ENCODE measurements at regions not wholly inside any gene's neighbourhood (a gene's known extent, or its start where the extent isn't known, plus 50 kb on each side); places are given as distances from the start of the nearest gene placed in this dataset.

GRCh38 chr6:132139611-132140010, 188.4 kb upstream of the CCN2 start:
- DNase-seq: no peak
- Histone ChIP-seq H3K27me3 (no peaks in the 10 kb centered on the region), H3K27ac (no peak overlapping the region), H3K36me3 (no peaks in the 10 kb centered on the region), H3K4me1 (no peaks in the 10 kb centered on the region), H3K4me3 (no peak overlapping the region), H3K9me3 (no peaks in the 10 kb centered on the region)
- intact Hi-C loops (cut with DNase I): no loop called here
- TF ChIP-seq POLR2A (IDR thresholded peaks at IDR 0.05) (no peak), CTCF (IDR thresholded peaks at IDR 0.05) (no peak)
- WGBS, 2 donors: 82 to 87% methylated on average over 2 of the region's 2 CpGs

GRCh38 chr6:132136981-132137380, 185.8 kb upstream of the CCN2 start:
- Histone ChIP-seq H3K4me3 (no peak overlapping the region), H3K9me3 (no peaks in the 10 kb centered on the region), H3K36me3 (no peaks in the 10 kb centered on the region), H3K4me1 (peaks cover 0 to 23% (median 12%) of the 10 kb centered on the region in 3 donors), H3K27ac (no peak overlapping the region), H3K27me3 (no peaks in the 10 kb centered on the region)
- 63 to 90% methylated on average over 3 of the region's 3 CpGs for WGBS, 2 donors
- intact Hi-C loops (cut with DNase I): no loop called here
- TF ChIP-seq CTCF (IDR thresholded peaks at IDR 0.05): no peak
- no peak for TF ChIP-seq POLR2A (IDR thresholded peaks at IDR 0.05)
- no peak for DNase-seq

GRCh38 chr6:132135409-132135808, 184.2 kb upstream of the CCN2 start:
- no peaks in the 10 kb centered on the region for H3K27me3 ChIP-seq
- no peaks in the 10 kb centered on the region for H3K36me3 ChIP-seq
- H3K9me3 ChIP-seq: no peaks in the 10 kb centered on the region
- WGBS, 2 donors: 85 to 89% methylated on average over 6 of the region's 6 CpGs
- TF ChIP-seq POLR2A (IDR thresholded peaks at IDR 0.05) (no peak), CTCF (IDR thresholded peaks at IDR 0.05) (no peak)
- no peak overlapping the region for H3K4me3 ChIP-seq
- DNase-seq: no peak
- H3K4me1 ChIP-seq: peaks cover 0 to 39% (median 24%) of the 10 kb centered on the region in 3 donors
- intact Hi-C loops (cut with DNase I): no loop called here
- H3K27ac ChIP-seq: no peak overlapping the region

- WGBS, 2 donors: 49 to 60% methylated on average over 5 of the region's 5 CpGs
- Histone ChIP-seq H3K36me3 (no peaks in the 10 kb centered on the region), H3K9me3 (no peaks in the 10 kb centered on the region), H3K27me3 (no peaks in the 10 kb centered on the region), H3K4me3 (no peak overlapping the region), H3K27ac (peak overlapping the region in 3 of 4 donors; percentile 1 to 83 (median 77)), H3K4me1 (peaks cover 0 to 41% (median 24%) of the 10 kb centered on the region in 3 donors)
- no peak for DNase-seq
- TF ChIP-seq POLR2A (IDR thresholded peaks at IDR 0.05) (no peak), CTCF (IDR thresholded peaks at IDR 0.05) (no peak)
- intact Hi-C loops (cut with DNase I): no loop called here
These were observed 182.7 kb upstream of the CCN2 start for GRCh38 chr6:132133736-132134445.

GRCh38 chr6:132132924-132133639, 181.9 kb upstream of the CCN2 start:
- peak overlapping the region in 3 of 4 donors; percentile 77 to 89 (median 83) for H3K27ac ChIP-seq
- DNase-seq: no peak
- H3K36me3 ChIP-seq: no peaks in the 10 kb centered on the region
- TF ChIP-seq POLR2A (IDR thresholded peaks at IDR 0.05): no peak
- no peak for TF ChIP-seq CTCF (IDR thresholded peaks at IDR 0.05)
- 50 to 58% methylated on average over 3 of the region's 3 CpGs for WGBS, 2 donors
- no peak overlapping the region for H3K4me3 ChIP-seq
- peaks cover 0 to 41% (median 24%) of the 10 kb centered on the region in 3 donors for H3K4me1 ChIP-seq
- no peaks in the 10 kb centered on the region for H3K27me3 ChIP-seq
- intact Hi-C loops (cut with DNase I): no loop called here
- H3K9me3 ChIP-seq: no peaks in the 10 kb centered on the region
